T-helper 2 cell treated with Interferon-gamma antibody and Interleukin-4, amounts not matched to agents 5 μg/mL and 100 μg/mL, for 36 hours (primary cell): ENCODE measurements at regions not wholly inside any gene's neighbourhood (a gene's known extent, or its start where the extent isn't known, plus 50 kb on each side); places are given as distances from the start of the nearest gene placed in this dataset.
"Not testable (repeated sequence)": the region's sequence is repeated elsewhere in the genome, so short reads cannot be mapped to it uniquely, and the experiment has no call there.

Experiments
- DNase-seq: peaks from one replicate; pipeline ENCODE4 v3.0.0; 2021; ENCODE audit warnings: low spot score
- H3K27ac Mint-ChIP-seq: one replicate; pipeline ENCODE4 v1.8.0; 2021; ENCODE audit warnings: mild to moderate bottlenecking, mixed read lengths
- H3K27me3 Mint-ChIP-seq: one replicate; pipeline ENCODE4 v1.8.0; 2021; ENCODE audit warnings: low read depth, mixed read lengths
- H3K36me3 Mint-ChIP-seq: one replicate; pipeline ENCODE4 v1.8.0; 2021; ENCODE audit warnings: low read depth, mixed read lengths
- H3K4me1 Mint-ChIP-seq: one replicate; pipeline ENCODE4 v1.8.0; 2021; ENCODE audit warnings: low read depth, mixed read lengths
- H3K4me3 Mint-ChIP-seq: one replicate; pipeline ENCODE4 v1.8.0; 2022; ENCODE audit warnings: mild to moderate bottlenecking, moderate library complexity, mixed read lengths
- H3K9me3 Mint-ChIP-seq: one replicate; pipeline ENCODE4 v1.8.0; 2021; ENCODE audit warnings: mixed read lengths

GRCh38 chr2:175253871-175254270, 72.4 kb upstream of the ATP5MC3 start:
- Mint-ChIP-seq H3K4me1 (no peaks in the 10 kb centered on the region), H3K4me3 (no peak overlapping the region), H3K36me3 (no peaks in the 10 kb centered on the region), H3K27me3 (peaks cover 13% of the 10 kb centered on the region), H3K9me3 (no peaks in the 10 kb centered on the region), H3K27ac (no peak overlapping the region)
- no peak for DNase-seq

- Mint-ChIP-seq H3K4me1 (no peaks in the 10 kb centered on the region), H3K36me3 (no peaks in the 10 kb centered on the region), H3K9me3 (no peaks in the 10 kb centered on the region), H3K27ac (no peak overlapping the region), H3K4me3 (no peak overlapping the region), H3K27me3 (peaks cover 13% of the 10 kb centered on the region)
- DNase-seq = no peak
These were observed 70.0 kb upstream of the ATP5MC3 start for GRCh38 chr2:175251425-175252041.

GRCh38 chr2:175247159-175247558, 65.6 kb upstream of the ATP5MC3 start:
- no peak for DNase-seq
- H3K4me3 Mint-ChIP-seq = no peak overlapping the region
- no peaks in the 10 kb centered on the region for H3K4me1 Mint-ChIP-seq
- H3K9me3 Mint-ChIP-seq = no peaks in the 10 kb centered on the region
- H3K27ac Mint-ChIP-seq = no peak overlapping the region
- H3K36me3 Mint-ChIP-seq = no peaks in the 10 kb centered on the region
- no peaks in the 10 kb centered on the region for H3K27me3 Mint-ChIP-seq

- Mint-ChIP-seq H3K27me3 (no peaks in the 10 kb centered on the region), H3K4me1 (no peaks in the 10 kb centered on the region), H3K27ac (no peak overlapping the region), H3K9me3 (peaks cover 4% of the 10 kb centered on the region), H3K36me3 (no peaks in the 10 kb centered on the region), H3K4me3 (no peak overlapping the region)
- no peak for DNase-seq
These were observed 63.2 kb upstream of the ATP5MC3 start for GRCh38 chr2:175244697-175245096.

GRCh38 chr2:175241691-175242090, 60.2 kb upstream of the ATP5MC3 start:
- Mint-ChIP-seq H3K9me3 (peaks cover 25% of the 10 kb centered on the region), H3K4me3 (no peak overlapping the region), H3K36me3 (no peaks in the 10 kb centered on the region)

GRCh38 chr2:175240033-175240432, 58.5 kb upstream of the ATP5MC3 start:
- H3K27me3 Mint-ChIP-seq, H3K4me1 Mint-ChIP-seq, H3K36me3 Mint-ChIP-seq, DNase-seq, H3K27ac Mint-ChIP-seq, H3K4me3 Mint-ChIP-seq: not testable (repeated sequence)
- peaks cover 25% of the 10 kb centered on the region for H3K9me3 Mint-ChIP-seq

More at GRCh38 chr2:175241691-175242090, 60.2 kb upstream of the ATP5MC3 start:
- Mint-ChIP-seq H3K4me1 (no peaks in the 10 kb centered on the region), H3K27me3 (no peaks in the 10 kb centered on the region), H3K27ac (no peak overlapping the region)
- no peak for DNase-seq

- H3K36me3 Mint-ChIP-seq = no peaks in the 10 kb centered on the region
- peaks cover 3% of the 10 kb centered on the region for H3K4me1 Mint-ChIP-seq
- H3K9me3 Mint-ChIP-seq = peaks cover 25% of the 10 kb centered on the region
- no peak overlapping the region for H3K4me3 Mint-ChIP-seq
- no peaks in the 10 kb centered on the region for H3K27me3 Mint-ChIP-seq
- H3K27ac Mint-ChIP-seq = no peak overlapping the region
- no peak for DNase-seq
These were observed 55.4 kb upstream of the ATP5MC3 start for GRCh38 chr2:175236930-175237329.

GRCh38 chr2:175234650-175235049, 53.1 kb upstream of the ATP5MC3 start:
- no peaks in the 10 kb centered on the region for H3K36me3 Mint-ChIP-seq
- no peaks in the 10 kb centered on the region for H3K27me3 Mint-ChIP-seq
- H3K27ac Mint-ChIP-seq = no peak overlapping the region
- peaks cover 3% of the 10 kb centered on the region for H3K4me1 Mint-ChIP-seq
- DNase-seq = no peak
- peaks cover 21% of the 10 kb centered on the region for H3K9me3 Mint-ChIP-seq
- no peak overlapping the region for H3K4me3 Mint-ChIP-seq

- Mint-ChIP-seq H3K4me1 (peaks cover 3% of the 10 kb centered on the region), H3K36me3 (no peaks in the 10 kb centered on the region), H3K27ac (no peak overlapping the region), H3K27me3 (no peaks in the 10 kb centered on the region), H3K9me3 (peaks cover 17% of the 10 kb centered on the region), H3K4me3 (no peak overlapping the region)
- no peak for DNase-seq
These were observed 52.6 kb upstream of the ATP5MC3 start for GRCh38 chr2:175234153-175234552.

GRCh38 chr2:175233135-175233719, 51.7 kb upstream of the ATP5MC3 start:
- H3K27me3 Mint-ChIP-seq = no peaks in the 10 kb centered on the region
- DNase-seq = no peak
- H3K9me3 Mint-ChIP-seq = peaks cover 13% of the 10 kb centered on the region
- peaks cover 3% of the 10 kb centered on the region for H3K4me1 Mint-ChIP-seq
- H3K27ac Mint-ChIP-seq = no peak overlapping the region
- H3K36me3 Mint-ChIP-seq = no peaks in the 10 kb centered on the region
- H3K4me3 Mint-ChIP-seq = no peak overlapping the region
